Right lobe of liver (tissue), 6 donors: ENCODE measurements at regions not wholly inside any gene's neighbourhood (a gene's known extent, or its start where the extent isn't known, plus 50 kb on each side); places are given as distances from the start of the nearest gene placed in this dataset.

Source experiments
- ATAC-seq, 4 donors: fragments of 200-7000 bp; cut with Tn5 transposase; one replicate each; pipeline ENCODE4 v1.9.1; 2020; ENCODE audit warnings: mild to moderate bottlenecking in 4 of 4, moderate library complexity in 4 of 4
- DNase-seq, 3 donors: peaks; one replicate each; pipeline ENCODE4 v3.0.0-alpha.2; 2020
- H3K27ac ChIP-seq, 3 donors: fragments of 200-600 bp; one replicate each; pipeline ENCODE4 v1.8.0; 2022
- H3K27me3 ChIP-seq, 2 donors: fragments of 200-600 bp; one replicate each; pipeline ENCODE4 v1.8.0; 2022
- H3K36me3 ChIP-seq, 4 donors: fragments of 200-600 bp; sonication (generic) in 1 of 4; one replicate each; pipeline versions ENCODE4 v1.5.1 to v1.8.0; 2017 to 2022; ENCODE audit warnings: control low read depth in 1 of 4
- H3K4me1 ChIP-seq, 4 donors: fragments of 200-600 bp; sonication (generic) in 1 of 4; one replicate each; pipeline versions ENCODE4 v1.5.1 to v1.8.0; 2017 to 2022; ENCODE audit warnings: control low read depth in 1 of 4
- H3K4me3 ChIP-seq, 3 donors: fragments of 200-600 bp; one replicate each; pipeline ENCODE4 v1.8.0; 2022
- H3K9me3 ChIP-seq, 4 donors: fragments of 200-600 bp; sonication (generic) in 1 of 4; one replicate each; pipeline versions ENCODE4 v1.5.1 to v1.8.0; 2017 to 2022; ENCODE audit warnings: control low read depth in 1 of 4
- CTCF ChIP-seq, 4 donors: fragments of 200-600 bp in 3 of 4; fragments of 450-650 bp in 1 of 4; IDR thresholded peaks; one replicate each; pipeline versions ENCODE4 v1.5.1 to v1.8.0; 2016 to 2022; ENCODE audit warnings: antibody characterized with exemption in 4 of 4, mild to moderate bottlenecking in 2 of 4
- POLR2A ChIP-seq: fragments of 450-650 bp; IDR thresholded peaks from one replicate; pipeline ENCODE4 v1.6.1; 2017; ENCODE audit warnings: antibody characterized with exemption, mild to moderate bottlenecking
- WGBS: methylation state at CpG from one replicate; pipeline ENCODE4 v1.1.6; 2018; ENCODE audit warnings: low coverage, low lambda C conversion rate; ENCODE audit not compliant: insufficient coverage; ENCODE audit errors: missing lambda C conversion rate; 5-methylcytosine and 5-hydroxymethylcytosine counted together
- intact Hi-C, 2 donors: fragments of 100-400 bp; cut with DNase I; formaldehyde crosslinking; loops; one replicate each; pipeline versions ENCODE4 v1.11.2 to v1.14.1; 2022
- donor health status: DM: no; HTN: yes; CAD: no.
- donor health status: DM: no; HTN: no; CAD: no.
- donor health status: DM: no; HTN: no; CAD: no.
- donor health status: DM: no; HTN: yes; CAD: no.
- donor health status: DM: no; HTN: yes; CAD: no.

GRCh38 chr9:79104951-79105350 lies 466.8 kb upstream of the TLE4 start:
- Histone ChIP-seq H3K27me3 (no peaks in the 10 kb centered on the region), H3K27ac (no peak overlapping the region), H3K9me3 (no peaks in the 10 kb centered on the region), H3K4me3 (no peak overlapping the region), H3K36me3 (no peaks in the 10 kb centered on the region), H3K4me1 (no peaks in the 10 kb centered on the region)
- no peak for DNase-seq
- ATAC-seq = no peak
- 54% methylated on average over 2 of the region's 2 CpGs for WGBS
- intact Hi-C loops = no loop called here
- TF ChIP-seq CTCF (IDR thresholded peaks at IDR 0.05) (no peak), POLR2A (no peak)

DNA sequence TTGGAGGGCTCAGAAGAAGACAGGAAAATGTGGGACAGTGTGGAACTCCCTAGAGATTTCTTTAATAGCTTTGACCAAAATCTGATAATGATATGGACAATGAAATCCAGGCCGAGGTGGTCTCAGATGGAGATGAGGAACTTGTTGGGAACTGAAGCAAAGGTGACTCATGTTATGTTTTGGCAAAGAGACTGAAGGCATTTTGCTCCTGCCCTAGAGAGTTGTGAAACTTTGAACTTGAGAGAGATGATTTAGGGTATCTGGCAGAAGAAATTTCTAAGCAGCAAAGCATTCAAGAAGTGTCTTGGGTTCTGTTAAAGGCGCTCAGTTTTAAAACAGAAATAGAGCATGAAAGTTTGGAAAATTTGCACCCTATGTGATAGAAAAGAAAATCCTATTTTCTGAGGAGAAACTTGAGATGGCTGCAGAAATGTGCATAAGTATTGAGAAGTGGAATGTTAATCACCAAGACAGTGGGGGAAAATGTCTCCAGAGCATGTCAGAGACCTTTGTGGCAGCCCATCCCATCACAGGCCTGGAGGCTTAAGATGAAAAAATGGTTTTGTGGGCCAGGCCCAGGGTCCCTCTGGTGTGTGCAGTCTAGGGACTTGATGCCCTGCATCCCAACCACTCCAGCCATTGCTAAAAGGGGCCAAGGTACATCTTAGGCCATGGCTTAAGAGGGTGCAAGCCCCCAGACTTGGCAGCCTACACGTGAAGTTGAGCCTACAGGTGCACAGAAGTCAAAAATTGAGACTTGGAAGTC lies 463.7 kb upstream of the TLE4 start:
- TF ChIP-seq POLR2A = no peak
- no peak for TF ChIP-seq CTCF (IDR thresholded peaks at IDR 0.05)
- Histone ChIP-seq H3K27ac (no peak overlapping the region), H3K4me1 (no peaks in the 10 kb centered on the region), H3K9me3 (no peaks in the 10 kb centered on the region), H3K27me3 (no peaks in the 10 kb centered on the region), H3K4me3 (no peak overlapping the region), H3K36me3 (no peaks in the 10 kb centered on the region)
- intact Hi-C loops = no loop called here
- WGBS = 65% methylated on average over 2 of the region's 3 CpGs
- ATAC-seq (no peak), DNase-seq (no peak)

DNA sequence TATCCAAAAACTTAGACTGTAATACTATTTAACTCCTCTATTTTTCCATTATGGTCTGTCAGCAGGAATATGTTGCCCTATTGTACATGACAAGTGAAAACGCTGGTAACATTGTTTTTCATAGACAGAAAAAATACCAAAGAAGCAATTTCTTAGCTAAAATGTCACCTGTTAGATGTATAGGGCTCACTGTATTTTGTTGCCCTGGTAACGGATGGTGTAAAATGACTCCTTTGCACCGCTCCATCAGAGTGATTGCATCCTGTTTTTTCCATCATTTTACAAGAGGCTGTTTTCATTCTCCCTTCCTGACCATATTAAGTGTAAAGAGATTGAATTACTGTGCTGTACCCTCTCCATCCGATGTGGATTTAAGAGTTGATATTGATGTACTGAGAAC lies 460.1 kb upstream of the TLE4 start:
- ATAC-seq (no peak), DNase-seq (no peak)
- no peak overlapping the region for H3K4me3 ChIP-seq
- no peaks in the 10 kb centered on the region for H3K4me1 ChIP-seq
- intact Hi-C loops = no loop called here
- 68% methylated on average over 4 of the region's 4 CpGs for WGBS
- no peaks in the 10 kb centered on the region for H3K27me3 ChIP-seq
- TF ChIP-seq POLR2A (no peak), CTCF (IDR thresholded peaks at IDR 0.05) (no peak)
- no peaks in the 10 kb centered on the region for H3K9me3 ChIP-seq
- no peaks in the 10 kb centered on the region for H3K36me3 ChIP-seq
- H3K27ac ChIP-seq = no peak overlapping the region

DNA sequence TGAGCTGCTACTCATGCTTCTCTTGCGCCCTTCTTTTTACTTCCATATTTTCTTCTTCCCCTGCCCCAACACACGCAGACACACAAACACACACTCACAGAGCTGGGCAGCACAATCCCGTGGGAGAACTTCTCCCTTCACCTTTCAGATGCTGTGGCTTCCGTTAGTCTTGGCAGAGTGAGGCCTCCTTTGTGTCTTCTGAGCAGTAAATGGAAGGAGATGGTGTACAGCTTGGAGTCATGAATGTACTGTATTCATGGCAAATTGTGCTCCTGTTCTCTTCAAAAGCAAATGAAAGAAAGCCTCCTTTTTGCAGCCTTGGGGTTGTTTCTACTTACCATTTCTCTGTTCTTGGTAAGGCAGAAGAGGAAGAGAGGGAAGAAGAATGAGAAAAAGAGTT lies 456.6 kb upstream of the TLE4 start:
- TF ChIP-seq POLR2A = no peak
- TF ChIP-seq CTCF (IDR thresholded peaks at IDR 0.05) = no peak
- Histone ChIP-seq H3K9me3 (no peaks in the 10 kb centered on the region), H3K27me3 (no peaks in the 10 kb centered on the region), H3K36me3 (no peaks in the 10 kb centered on the region), H3K27ac (no peak overlapping the region), H3K4me3 (no peak overlapping the region), H3K4me1 (no peaks in the 10 kb centered on the region)
- WGBS = 52% methylated on average over 4 of the region's 4 CpGs
- no peak for ATAC-seq
- no peak for DNase-seq
- intact Hi-C loops = no loop called here
